HT-29 (cell line): ENCODE measurements at regions not wholly inside any gene's neighbourhood (a gene's known extent, or its start where the extent isn't known, plus 50 kb on each side); places are given as distances from the start of the nearest gene placed in this dataset.

Experiments
- DNase-seq: peaks from one replicate; pipeline ENCODE4 v3.0.0-alpha.2; 2015; ENCODE audit warnings: low spot score

DNA sequence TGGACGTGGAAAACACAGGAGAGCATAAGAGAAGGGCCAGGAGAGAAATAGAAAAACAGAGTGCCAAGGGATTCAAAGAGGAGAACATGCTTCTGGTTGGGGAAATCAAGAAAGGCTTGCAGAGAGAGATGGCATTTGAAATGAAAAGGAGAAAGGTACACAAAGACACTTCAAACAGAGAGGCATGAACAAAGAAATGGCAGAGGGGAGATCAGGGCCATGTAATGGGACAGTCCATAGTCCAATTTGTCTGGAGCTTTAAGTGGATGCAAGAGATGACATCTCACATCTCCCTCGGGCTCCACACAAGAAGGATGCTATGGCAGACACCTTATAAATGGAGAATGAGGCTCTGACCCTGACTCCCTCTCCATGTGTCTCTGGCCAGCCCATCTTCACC, 331.1 kb downstream of the MLLT3 start:
- DNase-seq, result no peak

- DNase-seq, result no peak
Observed at GRCh38 chr9:20290257-20290656, 332.0 kb downstream of the MLLT3 start.

DNA sequence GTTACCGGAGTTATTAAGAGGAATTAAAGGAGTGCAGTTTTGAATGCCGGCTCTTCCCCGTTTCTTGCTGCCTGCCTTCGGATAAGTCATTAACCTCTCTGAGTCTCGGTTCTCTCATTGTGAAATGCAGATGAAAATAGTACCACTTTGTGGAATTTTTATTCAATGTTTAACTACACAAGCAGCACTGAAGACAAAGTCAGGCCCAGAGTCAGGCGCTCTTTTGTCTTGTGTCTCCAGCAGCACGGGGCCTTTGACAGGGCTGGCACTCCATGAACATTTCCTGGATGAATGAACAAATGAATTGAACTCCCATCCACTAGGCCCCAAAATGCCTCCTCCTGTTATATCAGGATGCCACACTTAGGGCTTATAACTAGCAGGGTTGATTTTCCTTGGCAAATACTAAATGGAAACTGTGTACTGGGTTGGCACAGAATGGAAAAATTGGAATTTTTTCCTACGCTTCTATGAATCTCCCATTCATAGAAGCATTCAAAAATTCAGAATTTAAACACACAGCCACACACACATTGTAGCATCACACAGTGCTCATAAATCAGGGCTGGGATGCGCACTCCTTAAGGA, 332.8 kb downstream of the MLLT3 start:
- DNase-seq, result no peak

DNA sequence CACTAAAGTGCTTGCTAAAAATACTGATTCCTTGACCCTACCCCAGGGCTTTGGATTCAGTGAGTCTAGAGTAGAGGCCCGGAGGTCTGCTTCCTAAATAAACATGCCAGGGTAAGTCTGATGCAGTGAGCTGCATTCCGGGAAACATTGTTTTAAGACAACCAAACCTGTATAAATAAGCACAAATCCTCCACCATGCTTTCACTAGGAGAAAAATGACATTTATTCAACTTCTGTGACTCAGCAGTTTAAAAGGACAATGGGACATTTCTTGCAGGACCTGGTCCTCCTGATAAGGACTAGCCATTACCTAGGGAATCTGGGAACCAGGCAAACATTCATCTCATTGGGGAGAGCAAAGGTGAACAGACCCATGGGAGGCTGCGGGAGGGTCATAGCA, 335.3 kb downstream of the MLLT3 start:
- DNase-seq, result no peak

GRCh38 chr9:20286154-20286700, 336.1 kb downstream of the MLLT3 start:
- DNase-seq, result no peak

- DNase-seq, result no peak
Observed at GRCh38 chr9:20284601-20285289, 337.6 kb downstream of the MLLT3 start.

DNA sequence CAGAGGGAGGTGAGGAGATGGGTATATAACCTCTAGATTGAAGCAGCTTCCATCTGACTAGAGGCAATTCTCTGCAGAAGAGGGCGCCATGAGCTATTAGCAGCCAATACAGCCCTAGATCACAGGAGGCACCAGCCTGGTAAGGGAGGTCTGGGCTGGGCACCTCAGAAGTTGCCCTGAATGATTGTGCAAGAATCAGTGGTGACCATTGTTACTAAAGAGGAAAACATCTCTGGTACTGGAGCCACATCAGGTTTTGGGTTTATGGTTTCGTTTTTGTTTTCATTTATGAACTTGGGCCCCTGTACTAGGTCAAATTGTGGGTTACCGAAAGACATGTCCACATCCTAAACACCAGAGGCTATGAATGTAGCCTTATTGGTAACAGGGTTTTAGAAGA, 342.0 kb downstream of the MLLT3 start:
- DNase-seq, result peak; percentile 3

DNA sequence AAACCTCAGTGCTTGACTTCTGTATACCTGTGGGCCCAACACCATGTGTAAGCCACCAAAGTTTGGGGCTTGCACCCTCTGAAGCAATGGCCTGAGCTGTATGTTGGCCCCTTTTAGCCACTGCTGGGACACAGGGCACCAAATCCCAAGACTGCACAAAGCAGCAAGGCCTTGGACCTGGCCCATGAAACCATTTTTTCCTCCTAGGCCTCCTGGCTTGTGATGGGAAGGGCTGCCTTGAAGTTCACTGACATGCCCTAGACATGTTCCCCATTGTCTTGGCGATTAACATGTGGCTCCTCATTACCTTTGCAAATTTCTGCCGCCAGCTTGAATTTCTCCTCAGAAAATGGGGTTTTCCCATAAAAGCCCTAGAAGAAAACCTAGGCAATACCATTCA, 345.5 kb downstream of the MLLT3 start:
- DNase-seq, result no peak

- no peak for DNase-seq
Observed at GRCh38 chr9:20271723-20272122, 350.6 kb downstream of the MLLT3 start.

DNA sequence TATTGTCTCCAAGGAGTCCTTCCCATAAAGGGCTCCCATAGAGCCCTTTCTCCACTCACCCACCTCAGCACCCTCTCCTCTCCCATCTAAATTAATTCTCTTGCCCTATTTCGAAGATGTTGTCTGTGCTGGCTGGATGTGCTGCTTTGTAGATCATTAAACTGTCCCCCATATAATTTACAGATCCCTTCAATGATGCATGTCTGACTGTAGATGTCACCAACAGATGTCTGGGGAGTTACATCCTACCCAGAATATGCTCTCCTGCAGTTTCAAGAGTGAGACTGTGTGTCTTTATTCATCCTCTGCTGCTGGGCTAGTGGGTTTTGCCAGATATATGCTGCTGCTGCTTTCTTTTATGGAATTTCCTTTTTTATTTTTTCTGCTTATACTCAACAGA, 351.2 kb downstream of the MLLT3 start:
- no peak for DNase-seq

- DNase-seq, result no peak
Observed at GRCh38 chr9:20270161-20270560, 352.1 kb downstream of the MLLT3 start.

DNA sequence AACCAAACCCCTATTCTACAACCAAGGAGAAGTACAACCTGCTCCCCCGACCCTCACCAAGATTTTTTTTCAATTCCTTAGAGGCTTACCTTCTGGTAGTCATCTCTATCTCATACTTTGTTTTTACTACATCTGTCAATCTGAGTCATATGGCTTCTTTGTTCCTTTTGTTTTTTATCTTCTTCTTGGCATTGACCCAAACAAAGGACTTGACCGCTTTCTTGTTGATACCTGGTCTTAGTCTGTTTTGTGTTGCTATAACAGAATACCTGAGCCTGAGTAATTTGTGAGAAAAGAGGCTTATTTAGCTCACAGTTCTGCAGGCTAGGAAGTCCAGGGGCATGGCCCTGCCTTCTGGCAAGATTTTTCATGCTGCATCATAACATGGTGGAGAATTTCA, 352.7 kb downstream of the MLLT3 start:
- no peak for DNase-seq

- no peak for DNase-seq
Observed at GRCh38 chr9:20264896-20265295, 357.4 kb downstream of the MLLT3 start.

DNA sequence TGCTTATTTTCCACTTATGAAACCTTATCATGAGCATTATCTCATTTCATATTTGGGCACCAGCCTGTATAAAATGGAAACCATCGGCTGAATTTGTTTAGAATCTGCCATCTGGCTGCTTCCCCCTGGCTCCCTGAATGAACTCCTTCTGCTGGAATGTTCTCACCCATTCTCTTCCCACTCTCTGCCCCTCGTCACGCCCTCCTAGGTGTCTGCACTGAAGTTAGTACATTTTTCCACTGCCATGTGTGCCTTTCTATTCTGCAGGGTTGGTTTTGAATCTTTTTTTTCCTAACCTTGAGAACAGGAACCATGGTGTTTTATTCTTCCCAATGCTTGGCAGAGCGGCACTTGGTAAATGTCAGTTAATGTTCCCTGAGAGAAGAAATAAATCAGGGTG, 359.7 kb downstream of the MLLT3 start:
- DNase-seq, result no peak

DNA sequence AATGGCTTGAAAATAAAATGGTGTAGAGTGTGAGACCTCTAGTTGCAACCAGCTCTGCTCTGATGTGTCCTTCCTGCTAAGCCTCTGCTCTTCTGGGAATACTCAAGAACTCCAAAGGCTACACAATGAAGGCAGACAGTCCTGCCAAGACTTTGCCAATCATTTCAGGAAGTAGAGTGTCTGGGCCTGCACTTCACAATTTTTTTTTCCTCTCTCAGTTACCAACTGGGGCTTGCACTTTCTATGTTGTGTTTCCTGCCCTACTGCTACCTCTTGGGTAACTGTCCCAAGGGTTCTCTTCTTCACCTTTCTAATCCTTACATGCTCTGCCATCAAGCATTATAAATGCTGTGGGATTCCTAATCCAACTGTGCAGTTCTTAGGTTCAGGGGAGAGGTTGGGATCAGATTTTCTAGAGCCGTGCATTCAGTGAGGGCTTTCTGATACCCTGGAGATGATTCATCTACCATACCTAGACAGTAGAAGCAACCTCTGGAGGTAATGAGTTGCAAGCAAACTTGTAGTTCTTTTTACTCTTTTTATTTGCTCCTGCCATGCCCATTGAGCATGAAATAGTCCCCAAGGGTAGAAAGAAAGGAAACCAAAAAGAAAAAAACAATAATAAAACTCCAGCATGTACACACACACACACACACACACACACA, 365.9 kb downstream of the MLLT3 start:
- no peak for DNase-seq

GRCh38 chr9:20255052-20255451, 367.2 kb downstream of the MLLT3 start:
- no peak for DNase-seq

DNA sequence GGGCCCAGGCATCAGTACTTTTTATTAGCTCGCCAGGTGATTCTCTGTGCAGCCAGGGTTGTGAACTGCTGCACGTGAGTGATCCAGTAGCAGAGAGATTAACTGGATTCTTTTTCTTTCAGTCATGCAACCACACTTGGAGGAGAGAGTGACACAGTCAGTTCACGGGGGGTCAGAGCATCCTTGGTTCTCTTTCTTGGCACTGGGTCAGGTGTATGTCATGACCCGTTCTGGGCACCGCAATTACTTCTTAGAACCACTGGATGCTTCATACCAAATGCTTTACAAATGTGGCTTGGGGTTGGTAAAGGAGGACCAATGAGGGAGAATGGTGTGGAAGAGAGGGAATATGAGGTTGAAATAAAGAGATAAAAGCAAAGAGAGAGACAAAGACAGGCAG, 368.7 kb downstream of the MLLT3 start:
- DNase-seq, result no peak

DNA sequence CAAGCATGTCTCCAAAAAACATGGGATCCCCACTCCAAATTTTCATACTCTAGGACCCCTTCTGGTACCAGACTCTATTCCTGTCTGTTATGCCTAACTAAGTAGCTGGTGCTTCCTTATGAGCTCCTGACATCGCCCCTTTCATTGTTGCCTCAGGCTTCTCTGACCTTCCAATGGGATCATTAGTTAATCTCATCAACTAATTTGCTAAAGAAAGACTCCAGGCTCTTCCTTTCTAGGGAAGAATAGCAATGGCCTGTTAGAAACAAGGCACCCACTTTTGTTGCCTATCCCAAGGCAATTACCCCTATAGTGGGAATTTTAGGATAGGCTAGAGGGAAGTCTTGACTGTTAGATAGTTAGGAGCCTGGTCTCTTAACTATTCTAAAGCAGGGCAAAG, 369.5 kb downstream of the MLLT3 start:
- DNase-seq, result no peak

DNA sequence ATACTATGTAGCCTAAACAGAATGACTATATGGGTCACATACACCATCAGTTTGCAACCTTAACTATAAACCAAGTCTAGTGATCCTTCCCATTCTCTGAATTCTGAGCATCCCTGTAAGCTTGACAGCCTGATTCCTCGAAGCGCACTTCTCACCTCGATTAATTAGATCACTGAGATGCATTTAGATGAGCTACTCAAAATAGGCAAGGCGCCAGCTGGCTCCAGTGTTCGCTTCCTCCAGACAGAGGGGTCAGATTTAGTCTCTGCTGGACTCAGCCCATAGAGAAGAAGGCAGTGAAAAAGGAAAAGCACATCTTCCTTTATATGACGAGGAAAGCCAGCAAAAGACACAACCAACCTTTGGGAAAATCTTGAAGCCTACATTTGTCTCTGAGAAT, 371.5 kb downstream of the MLLT3 start:
- DNase-seq, result no peak

- DNase-seq, result no peak
Observed at GRCh38 chr9:20244271-20244670, 378.0 kb downstream of the MLLT3 start.

DNA sequence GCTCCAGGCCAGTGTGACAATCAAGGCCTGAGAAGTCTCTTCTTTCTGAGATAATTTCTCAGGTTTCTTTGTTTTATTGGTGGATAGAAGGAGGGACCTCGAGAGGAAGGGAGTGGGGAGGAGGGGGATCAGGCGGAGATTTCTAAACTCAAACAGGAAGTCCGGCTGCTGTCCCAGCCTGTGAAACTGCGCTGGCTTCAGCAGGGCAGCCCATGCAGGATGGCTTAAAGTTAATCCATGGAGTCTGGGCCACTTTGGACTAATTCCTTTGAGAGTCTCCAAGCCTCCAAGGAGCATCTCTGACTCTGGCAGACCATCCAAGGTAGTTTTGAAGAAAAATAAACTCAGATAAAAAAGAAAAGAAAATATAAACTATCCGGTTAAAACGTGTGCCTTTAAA, 378.5 kb downstream of the MLLT3 start:
- no peak for DNase-seq

GRCh38 chr9:20242510-20243189, 379.6 kb downstream of the MLLT3 start:
- DNase-seq, result no peak
